Activated T-cell treated with anti-CD3 and anti-CD28 coated beads, Interleukin-2, amount 50 U/mL, for 24 hours (primary cell): ENCODE measurements at regions not wholly inside any gene's neighbourhood (a gene's known extent, or its start where the extent isn't known, plus 50 kb on each side); places are given as distances from the start of the nearest gene placed in this dataset.

Experiments used
- DNase-seq: peaks from one replicate; pipeline ENCODE4 v3.0.0-alpha.2; 2020
- H3K27ac Mint-ChIP-seq: 2 replicates; pipeline ENCODE4 v1.8.0; 2020; ENCODE audit warnings: mild to moderate bottlenecking, mixed read lengths
- H3K27me3 Mint-ChIP-seq: 2 replicates; pipeline ENCODE4 v1.8.0; 2020; ENCODE audit warnings: mixed read lengths
- H3K36me3 Mint-ChIP-seq: 2 replicates; pipeline ENCODE4 v1.8.0; 2020; ENCODE audit warnings: low read depth, mixed read lengths
- H3K4me1 Mint-ChIP-seq: 2 replicates; pipeline ENCODE4 v1.8.0; 2020; ENCODE audit warnings: low read depth, mixed read lengths
- H3K4me3 Mint-ChIP-seq: 2 replicates; pipeline ENCODE4 v1.8.0; 2020; ENCODE audit warnings: mild to moderate bottlenecking, moderate library complexity, mixed read lengths
- H3K9me3 Mint-ChIP-seq: 2 replicates; pipeline ENCODE4 v1.8.0; 2020; ENCODE audit warnings: mixed read lengths

DNA sequence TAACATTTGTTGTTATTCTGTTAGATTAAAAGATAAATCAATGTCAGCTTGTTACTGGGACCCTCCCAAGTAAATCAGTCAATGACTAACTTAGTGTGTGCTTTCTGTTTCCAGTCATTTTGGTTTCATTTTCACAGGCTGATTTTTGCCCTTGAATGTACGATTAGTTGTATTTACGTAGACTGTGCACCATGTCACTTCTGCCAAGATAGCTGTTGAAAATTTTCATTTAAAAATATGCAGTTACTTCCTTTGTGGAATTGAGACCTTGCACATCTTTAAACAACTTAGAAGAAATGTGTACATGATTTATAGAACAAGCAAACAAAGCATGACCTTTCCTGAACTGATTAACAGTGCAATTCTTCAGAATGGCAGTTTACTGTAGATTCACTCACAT, 944.8 kb upstream of the CITED2 start:
- DNase-seq = no peak
- no peak overlapping the region for H3K4me3 Mint-ChIP-seq
- no peaks in the 10 kb centered on the region for H3K27me3 Mint-ChIP-seq
- peaks cover 2% of the 10 kb centered on the region for H3K4me1 Mint-ChIP-seq
- H3K36me3 Mint-ChIP-seq = no peaks in the 10 kb centered on the region
- no peak overlapping the region for H3K27ac Mint-ChIP-seq
- no peaks in the 10 kb centered on the region for H3K9me3 Mint-ChIP-seq

DNA sequence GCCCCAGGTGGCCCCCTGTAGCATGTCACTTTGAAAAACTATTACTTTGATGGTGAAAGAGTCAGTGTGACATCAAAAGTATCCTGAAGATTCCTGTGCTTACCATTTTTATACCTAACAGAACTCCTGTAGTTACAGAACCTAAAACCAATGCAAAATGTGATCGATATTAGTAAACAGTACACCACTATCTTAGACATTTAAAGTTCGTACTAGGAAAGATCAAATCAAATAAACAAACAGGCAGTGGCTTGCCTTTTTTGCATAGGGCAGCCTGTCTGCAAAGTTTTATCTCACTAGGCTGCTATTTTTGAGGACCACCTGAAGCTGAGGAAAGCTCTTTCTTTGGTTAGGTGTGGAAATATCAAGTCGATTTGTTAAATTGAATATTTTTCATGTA, 944.0 kb upstream of the CITED2 start:
- Mint-ChIP-seq H3K36me3 (no peaks in the 10 kb centered on the region), H3K4me1 (peaks cover 2% of the 10 kb centered on the region), H3K4me3 (no peak overlapping the region), H3K27ac (no peak overlapping the region), H3K9me3 (peaks cover 1% of the 10 kb centered on the region), H3K27me3 (no peaks in the 10 kb centered on the region)
- no peak for DNase-seq

DNA sequence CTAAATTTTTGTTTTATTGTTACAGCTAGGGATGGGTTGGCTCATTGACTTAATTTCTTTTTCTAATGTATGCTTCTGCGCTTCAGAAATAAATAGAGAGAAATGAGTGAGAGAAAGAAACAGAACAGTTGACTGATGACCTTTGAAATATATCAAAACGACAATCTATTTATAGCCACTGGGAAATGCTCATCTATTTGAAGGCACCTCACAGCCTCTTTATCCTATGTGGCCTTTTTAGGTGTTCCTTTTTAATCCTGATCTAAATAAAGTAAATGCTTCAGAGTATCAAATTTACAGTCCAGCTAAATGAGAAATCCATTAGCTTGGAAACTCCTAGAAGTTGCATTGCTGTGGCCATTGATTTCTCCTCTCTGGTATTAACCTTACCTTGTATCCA, 943.5 kb upstream of the CITED2 start:
- no peaks in the 10 kb centered on the region for H3K36me3 Mint-ChIP-seq
- DNase-seq = no peak
- peaks cover 3% of the 10 kb centered on the region for H3K9me3 Mint-ChIP-seq
- H3K27ac Mint-ChIP-seq = no peak overlapping the region
- no peaks in the 10 kb centered on the region for H3K27me3 Mint-ChIP-seq
- H3K4me3 Mint-ChIP-seq = no peak overlapping the region
- peaks cover 2% of the 10 kb centered on the region for H3K4me1 Mint-ChIP-seq

DNA sequence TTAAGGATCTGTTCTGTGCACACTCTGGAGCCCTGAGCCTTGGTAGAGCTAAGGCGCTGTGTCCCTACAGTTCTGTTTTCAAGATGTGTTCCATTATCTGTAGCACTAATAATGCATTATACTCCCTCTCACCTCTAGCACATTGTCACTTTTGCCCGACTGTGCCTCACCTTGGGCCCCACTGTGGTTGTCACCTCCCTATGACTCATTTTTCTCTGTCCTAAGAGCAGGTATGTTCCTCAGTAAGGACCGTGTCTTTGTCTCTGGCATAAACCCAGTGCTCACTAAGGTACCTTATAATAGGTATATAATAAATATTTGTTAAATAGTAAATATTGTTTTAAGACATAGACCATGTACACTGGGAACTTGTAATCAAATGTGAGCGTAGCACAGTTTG, 942.5 kb upstream of the CITED2 start:
- Mint-ChIP-seq H3K36me3 (no peaks in the 10 kb centered on the region), H3K4me1 (peaks cover 2% of the 10 kb centered on the region), H3K27ac (no peak overlapping the region), H3K27me3 (no peaks in the 10 kb centered on the region), H3K4me3 (no peak overlapping the region), H3K9me3 (peaks cover 3% of the 10 kb centered on the region)
- no peak for DNase-seq

DNA sequence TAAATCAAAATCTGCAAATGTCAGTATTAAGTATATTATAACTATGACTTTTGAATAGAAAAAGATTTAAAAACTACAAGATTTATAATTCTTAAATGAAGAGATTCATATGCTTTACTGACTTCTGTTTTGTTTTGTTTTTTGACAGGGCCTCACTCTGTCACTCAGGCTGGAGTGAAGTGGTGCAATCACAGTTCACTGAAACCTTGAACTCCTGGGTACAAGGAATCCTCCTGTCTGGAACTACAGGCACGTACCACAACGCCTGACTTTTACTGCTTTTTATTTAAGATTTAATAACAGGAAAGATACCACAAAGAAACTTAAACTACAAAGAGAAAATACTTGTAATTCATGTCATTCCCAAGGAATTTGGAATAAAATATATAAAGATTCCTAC, 940.2 kb upstream of the CITED2 start:
- Mint-ChIP-seq H3K4me3 (no peak overlapping the region), H3K27me3 (no peaks in the 10 kb centered on the region), H3K9me3 (peaks cover 3% of the 10 kb centered on the region), H3K36me3 (no peaks in the 10 kb centered on the region), H3K4me1 (no peaks in the 10 kb centered on the region), H3K27ac (no peak overlapping the region)
- no peak for DNase-seq

DNA sequence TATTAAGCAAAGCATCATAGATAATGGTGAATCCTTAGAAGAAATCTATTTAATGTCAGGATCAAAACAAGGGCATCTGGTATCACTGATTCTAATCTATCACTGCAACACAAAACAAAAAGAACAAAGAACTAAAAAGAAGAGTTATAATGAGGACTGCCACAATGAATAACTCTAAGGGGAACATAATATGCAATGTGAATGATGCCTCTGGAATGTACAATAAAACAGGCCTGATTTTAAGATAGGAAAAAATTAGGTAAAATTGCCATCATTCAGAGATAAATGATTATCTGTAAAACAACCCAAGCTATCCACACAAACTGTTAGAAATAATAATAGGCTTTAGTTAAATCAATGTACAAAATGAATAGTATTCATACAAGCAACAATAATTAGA, 936.7 kb upstream of the CITED2 start:
- Mint-ChIP-seq H3K4me1 (no peaks in the 10 kb centered on the region), H3K9me3 (peaks cover 3% of the 10 kb centered on the region), H3K36me3 (no peaks in the 10 kb centered on the region), H3K27me3 (no peaks in the 10 kb centered on the region), H3K27ac (no peak overlapping the region), H3K4me3 (no peak overlapping the region)
- DNase-seq = no peak

DNA sequence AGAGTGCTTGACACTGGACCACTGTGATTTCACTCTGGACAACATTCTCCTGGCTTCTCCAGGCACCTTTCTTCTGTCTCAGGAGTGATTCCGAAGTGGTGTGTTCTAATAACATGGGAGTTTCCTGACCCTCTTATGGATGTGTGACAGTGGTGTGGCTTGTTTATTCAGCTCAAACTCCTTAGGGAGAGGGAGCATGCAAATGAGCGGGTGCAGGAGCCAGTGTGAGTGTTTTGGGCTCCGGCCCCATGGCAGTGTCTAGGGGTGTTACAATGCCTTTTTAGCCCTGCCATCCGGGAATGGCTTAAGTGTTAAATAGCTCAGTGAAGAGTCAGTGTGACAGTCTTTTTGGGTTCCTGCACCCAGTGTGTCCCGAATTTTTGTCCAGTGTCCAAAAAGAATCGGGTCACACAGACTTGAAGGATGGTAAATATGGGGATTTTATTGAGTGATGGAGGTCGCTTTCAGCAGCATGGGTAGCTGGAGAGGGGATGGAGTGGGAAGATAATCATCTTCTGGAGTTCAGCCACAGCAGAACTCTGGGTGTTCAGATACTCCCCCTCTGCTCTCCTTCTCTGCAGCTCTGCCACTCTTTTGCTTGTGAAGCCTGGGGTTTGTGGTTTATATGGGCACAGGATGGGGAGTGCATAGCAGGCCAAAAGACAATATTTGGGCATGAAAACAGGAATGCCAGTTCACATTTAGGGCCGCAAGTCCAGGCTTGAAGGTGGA, 928.9 kb upstream of the CITED2 start:
- Mint-ChIP-seq H3K36me3 (no peaks in the 10 kb centered on the region), H3K27me3 (peaks cover 8% of the 10 kb centered on the region), H3K4me3 (no peak overlapping the region), H3K4me1 (no peaks in the 10 kb centered on the region), H3K27ac (no peak overlapping the region), H3K9me3 (no peaks in the 10 kb centered on the region)
- no peak for DNase-seq

DNA sequence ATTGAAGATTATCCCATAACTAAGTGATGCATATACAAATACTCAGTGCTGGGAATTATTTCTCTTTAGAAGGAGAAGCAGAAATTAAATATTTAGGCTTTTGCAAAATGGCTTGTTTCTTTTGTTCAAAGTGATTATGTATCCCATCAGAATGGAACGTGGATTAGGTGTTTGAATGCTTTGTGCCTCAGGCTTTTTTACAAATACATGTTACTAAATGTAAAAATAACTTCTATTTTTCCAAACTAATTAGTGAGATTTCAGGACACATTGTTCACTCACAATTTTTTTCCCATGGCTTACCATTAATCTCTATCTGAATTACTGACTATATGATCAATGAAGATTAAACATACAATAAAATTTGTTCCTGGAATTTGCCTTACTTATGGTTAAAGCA, 925.9 kb upstream of the CITED2 start:
- DNase-seq = no peak
- H3K9me3 Mint-ChIP-seq = no peaks in the 10 kb centered on the region
- H3K4me3 Mint-ChIP-seq = no peak overlapping the region
- no peaks in the 10 kb centered on the region for H3K4me1 Mint-ChIP-seq
- peaks cover 8% of the 10 kb centered on the region for H3K27me3 Mint-ChIP-seq
- no peak overlapping the region for H3K27ac Mint-ChIP-seq
- no peaks in the 10 kb centered on the region for H3K36me3 Mint-ChIP-seq

DNA sequence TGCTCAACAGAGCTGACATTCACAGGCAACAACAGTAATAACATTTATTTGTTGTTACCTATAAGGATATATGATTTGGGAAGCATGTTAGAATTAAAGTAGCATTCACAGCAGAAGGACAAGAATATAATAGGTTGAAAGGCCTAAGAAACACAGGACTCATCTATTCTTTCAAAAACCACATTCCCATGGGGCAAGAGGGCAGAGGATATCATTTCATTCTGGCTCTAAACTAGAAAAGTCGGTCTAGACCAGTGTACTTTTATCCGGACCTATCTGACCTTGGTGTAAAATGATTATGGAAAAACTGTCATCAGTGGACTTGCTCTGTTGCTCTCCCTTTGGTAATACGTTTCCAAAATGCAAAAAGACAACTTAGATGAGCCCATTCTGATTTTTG, 914.7 kb upstream of the CITED2 start:
- Mint-ChIP-seq H3K27ac (no peak overlapping the region), H3K4me1 (no peaks in the 10 kb centered on the region), H3K4me3 (no peak overlapping the region), H3K36me3 (no peaks in the 10 kb centered on the region), H3K27me3 (peaks cover 31% of the 10 kb centered on the region), H3K9me3 (no peaks in the 10 kb centered on the region)
- no peak for DNase-seq

DNA sequence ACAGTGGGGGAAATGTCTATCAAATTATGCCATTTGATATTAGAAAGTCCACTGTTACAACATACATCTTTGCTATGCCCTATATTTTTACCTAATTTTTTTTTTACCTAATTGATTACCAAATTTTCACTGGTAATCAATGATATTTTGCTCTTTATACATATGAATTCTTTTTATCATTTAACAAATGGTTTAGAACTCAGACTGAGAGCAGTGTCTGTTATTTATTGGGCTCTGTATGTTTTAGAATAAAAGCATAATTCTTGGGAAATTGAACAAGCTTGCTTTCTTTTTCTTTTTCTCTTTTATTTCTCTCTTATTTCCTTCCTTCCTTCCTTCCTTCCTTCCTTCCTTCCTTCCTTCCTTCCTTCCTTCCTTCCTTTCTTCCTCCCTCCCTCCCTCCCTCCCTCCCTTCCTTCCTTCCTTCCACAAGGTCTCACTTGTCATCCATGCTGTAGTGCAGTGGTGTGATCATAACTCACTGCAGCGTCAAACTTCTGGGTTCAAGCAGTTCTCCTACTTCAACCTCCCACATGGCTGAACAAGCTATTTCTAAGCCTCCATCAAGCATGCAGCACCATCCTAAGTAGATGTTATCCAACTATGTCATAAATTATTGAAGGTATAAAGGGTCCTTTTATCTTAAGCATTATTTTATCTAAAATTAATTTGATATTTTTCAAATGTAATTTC, 911.7 kb upstream of the CITED2 start:
- DNase-seq = no peak
- H3K27ac Mint-ChIP-seq = no peak overlapping the region
- H3K4me3 Mint-ChIP-seq = no peak overlapping the region
- peaks cover 21% of the 10 kb centered on the region for H3K27me3 Mint-ChIP-seq
- no peaks in the 10 kb centered on the region for H3K9me3 Mint-ChIP-seq
- H3K36me3 Mint-ChIP-seq = no peaks in the 10 kb centered on the region
- no peaks in the 10 kb centered on the region for H3K4me1 Mint-ChIP-seq

DNA sequence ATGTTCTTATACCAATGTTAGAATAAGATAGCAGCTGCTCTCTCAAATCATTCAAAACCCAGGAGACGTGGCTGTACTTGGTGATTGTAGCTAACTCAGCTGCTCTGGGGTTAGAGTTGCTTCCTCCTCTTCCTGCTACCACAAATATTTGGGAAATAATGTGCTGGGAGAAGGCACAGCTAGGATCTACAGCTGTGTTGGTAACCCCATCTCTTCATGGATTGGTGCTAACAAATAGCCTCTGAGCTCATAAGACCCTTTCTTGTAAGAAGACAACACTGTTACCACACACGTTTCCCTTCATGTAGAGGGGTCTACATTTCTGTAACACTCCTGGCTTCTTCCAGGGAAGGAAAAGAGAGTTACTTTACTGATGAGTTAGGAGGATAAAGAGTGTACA, 911.0 kb upstream of the CITED2 start:
- Mint-ChIP-seq H3K4me1 (no peaks in the 10 kb centered on the region), H3K27me3 (peaks cover 15% of the 10 kb centered on the region)
- DNase-seq = no peak

DNA sequence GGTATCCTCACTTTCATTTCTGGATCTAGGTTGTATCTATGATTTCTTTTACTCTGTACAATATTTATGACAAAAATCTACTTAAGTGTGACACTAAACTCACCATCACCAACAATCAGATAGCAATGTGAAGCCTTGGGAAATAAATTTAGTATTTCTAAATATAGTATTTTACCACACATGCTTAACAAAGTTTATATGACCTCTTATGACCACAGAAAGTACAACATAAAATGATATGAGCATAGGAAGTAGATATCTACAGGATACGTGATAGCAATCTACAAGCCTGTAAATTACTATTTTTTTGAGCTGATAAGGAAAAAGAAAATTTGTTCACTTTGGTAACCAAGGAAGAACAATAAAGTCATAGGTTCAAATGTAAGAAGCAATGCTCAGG, 910.4 kb upstream of the CITED2 start:
- no peak overlapping the region for H3K27ac Mint-ChIP-seq
- no peaks in the 10 kb centered on the region for H3K4me1 Mint-ChIP-seq
- no peaks in the 10 kb centered on the region for H3K36me3 Mint-ChIP-seq
- H3K4me3 Mint-ChIP-seq = no peak overlapping the region
- peaks cover 15% of the 10 kb centered on the region for H3K27me3 Mint-ChIP-seq
- no peak for DNase-seq
- no peaks in the 10 kb centered on the region for H3K9me3 Mint-ChIP-seq

More for the DNA sequence above, 911.0 kb upstream of the CITED2 start:
- Mint-ChIP-seq H3K36me3 (no peaks in the 10 kb centered on the region), H3K9me3 (no peaks in the 10 kb centered on the region), H3K4me3 (no peak overlapping the region), H3K27ac (no peak overlapping the region)

DNA sequence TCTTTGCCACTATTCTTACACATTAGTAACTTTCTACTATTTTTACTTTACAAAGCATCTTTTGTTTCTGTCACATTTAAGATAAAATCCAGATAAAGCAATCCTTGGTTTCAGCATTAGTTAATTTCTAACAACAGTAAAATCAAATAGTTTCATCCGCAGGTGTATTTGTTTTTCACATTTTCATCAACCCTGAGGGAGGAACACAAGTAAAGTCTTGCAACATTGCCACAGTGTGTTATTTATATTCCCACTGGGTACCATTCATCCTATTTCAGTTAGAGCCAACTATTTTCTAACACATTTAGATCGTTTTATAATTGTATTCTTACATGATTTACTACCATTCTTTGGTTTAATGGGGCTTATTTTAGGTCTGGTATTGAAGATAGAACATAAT, 908.7 kb upstream of the CITED2 start:
- no peaks in the 10 kb centered on the region for H3K36me3 Mint-ChIP-seq
- H3K9me3 Mint-ChIP-seq = no peaks in the 10 kb centered on the region
- H3K27ac Mint-ChIP-seq = no peak overlapping the region

DNA sequence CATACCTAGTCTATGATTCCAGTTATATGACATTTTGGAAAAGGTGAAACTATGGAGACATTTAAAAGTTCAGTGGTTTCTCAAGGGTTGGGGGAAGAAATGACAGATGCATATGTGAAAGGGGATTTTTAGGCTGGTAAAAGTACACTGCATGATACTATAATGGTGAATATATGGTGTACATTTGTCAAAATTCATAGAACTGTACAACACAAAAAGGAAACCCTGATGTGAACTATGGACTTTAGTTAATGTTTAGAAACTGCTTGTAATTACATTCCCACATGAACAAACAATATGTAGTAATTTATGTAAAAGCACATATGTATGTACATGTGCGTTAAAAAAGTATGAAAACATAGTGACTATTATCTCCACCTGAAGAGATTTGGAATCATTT, 907.3 kb upstream of the CITED2 start:
- Mint-ChIP-seq H3K27ac (no peak overlapping the region), H3K27me3 (peaks cover 8% of the 10 kb centered on the region), H3K9me3 (no peaks in the 10 kb centered on the region), H3K4me3 (no peak overlapping the region), H3K4me1 (no peaks in the 10 kb centered on the region), H3K36me3 (no peaks in the 10 kb centered on the region)
- no peak for DNase-seq

More for the DNA sequence above, 908.7 kb upstream of the CITED2 start:
- Mint-ChIP-seq H3K4me1 (no peaks in the 10 kb centered on the region), H3K27me3 (peaks cover 6% of the 10 kb centered on the region), H3K4me3 (no peak overlapping the region)
- no peak for DNase-seq

DNA sequence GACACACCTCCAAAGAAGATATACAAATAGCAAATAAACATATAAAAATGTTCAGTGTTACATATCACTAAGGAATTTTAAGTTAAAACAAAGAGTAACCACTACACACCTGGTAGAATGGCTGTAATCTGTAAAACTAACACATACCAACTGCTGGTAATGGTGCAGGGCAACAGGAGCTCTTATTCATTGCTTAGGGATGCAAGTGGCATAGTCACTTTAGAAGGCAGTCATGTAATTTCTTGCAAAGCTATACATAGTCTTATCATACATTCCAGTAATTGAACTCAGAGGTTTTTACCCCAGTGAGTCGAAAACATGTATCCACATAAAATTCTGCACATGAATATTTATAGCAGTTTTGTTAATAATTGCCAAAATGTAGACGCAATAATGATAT, 906.8 kb upstream of the CITED2 start:
- no peaks in the 10 kb centered on the region for H3K9me3 Mint-ChIP-seq
- H3K36me3 Mint-ChIP-seq = no peaks in the 10 kb centered on the region
- no peak overlapping the region for H3K27ac Mint-ChIP-seq
- no peaks in the 10 kb centered on the region for H3K4me1 Mint-ChIP-seq
- H3K27me3 Mint-ChIP-seq = peaks cover 8% of the 10 kb centered on the region
- no peak overlapping the region for H3K4me3 Mint-ChIP-seq
- DNase-seq = no peak
